Hematopoietic multipotent progenitor cell treated with erythropoietin and hydrocortisone succinate and interleukin-3 and kit ligand, for 4 days (in vitro differentiated cells): ENCODE measurements at regions not wholly inside any gene's neighbourhood (a gene's known extent, or its start where the extent isn't known, plus 50 kb on each side); places are given as distances from the start of the nearest gene placed in this dataset.
A peak's percentile ranks its signal among the peaks of the same experiment; 100 is the strongest.

Source experiments
- DNase-seq: peaks from one replicate; pipeline ENCODE4 v3.0.0-alpha.2; 2015

DNA sequence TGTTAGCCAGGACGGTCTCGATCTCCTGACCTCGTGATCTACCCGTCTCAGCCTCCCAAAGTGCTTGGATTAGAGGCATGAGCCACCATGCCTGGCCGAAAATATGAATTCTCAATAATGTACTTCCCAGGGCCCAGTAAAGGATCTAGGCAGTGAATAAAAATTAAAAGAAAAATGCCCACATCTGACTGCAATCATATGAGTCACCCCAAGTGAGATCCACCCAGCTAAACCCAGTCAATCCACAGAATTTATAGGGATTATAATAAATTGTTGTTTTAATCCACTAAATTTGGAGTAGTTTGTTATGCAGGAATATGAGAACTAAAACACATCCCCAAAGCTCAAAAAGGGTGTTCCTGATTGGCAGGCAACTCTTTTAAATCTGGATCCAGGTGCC is 93.5 kb upstream of the STK39 start:
- DNase-seq: no peak

DNA sequence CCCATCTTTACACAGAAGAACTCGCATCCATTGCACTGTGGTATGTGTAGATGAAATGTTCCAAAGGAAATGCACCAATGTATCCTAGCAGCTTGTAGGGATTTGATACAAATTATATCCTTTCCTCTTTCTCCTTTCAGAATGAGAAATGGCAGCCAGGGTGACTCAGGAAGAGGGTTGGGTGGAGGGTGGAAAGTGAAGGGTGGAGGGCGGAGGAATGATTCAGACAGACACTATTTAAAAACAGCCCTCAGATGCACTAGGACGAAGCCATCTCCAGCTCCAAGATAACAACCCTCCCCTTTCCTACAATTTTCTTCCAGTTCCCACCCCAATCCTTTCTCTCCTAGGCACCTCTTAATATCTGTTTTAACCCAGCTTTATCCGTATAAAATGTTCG is 96.2 kb upstream of the STK39 start:
- DNase-seq: no peak

DNA sequence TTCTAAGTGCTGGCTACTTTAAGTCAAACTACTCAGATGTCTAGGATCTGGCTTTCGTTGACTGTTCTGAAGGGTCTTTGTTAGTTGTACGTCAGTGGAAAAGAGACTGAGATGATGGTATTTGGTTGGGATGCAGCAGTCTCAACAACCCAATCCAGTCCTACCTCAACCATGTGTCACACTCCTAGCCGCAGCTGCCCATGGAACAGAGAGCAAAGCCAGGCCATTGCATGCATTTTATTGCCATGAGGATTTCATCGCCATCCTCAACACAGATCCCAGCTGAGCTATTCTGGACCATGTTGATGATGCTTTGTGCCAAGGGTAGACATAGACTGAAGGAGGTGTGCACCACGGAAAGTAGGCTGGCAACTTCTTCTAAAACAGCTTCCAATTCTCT is 97.3 kb upstream of the STK39 start:
- DNase-seq: no peak

DNA sequence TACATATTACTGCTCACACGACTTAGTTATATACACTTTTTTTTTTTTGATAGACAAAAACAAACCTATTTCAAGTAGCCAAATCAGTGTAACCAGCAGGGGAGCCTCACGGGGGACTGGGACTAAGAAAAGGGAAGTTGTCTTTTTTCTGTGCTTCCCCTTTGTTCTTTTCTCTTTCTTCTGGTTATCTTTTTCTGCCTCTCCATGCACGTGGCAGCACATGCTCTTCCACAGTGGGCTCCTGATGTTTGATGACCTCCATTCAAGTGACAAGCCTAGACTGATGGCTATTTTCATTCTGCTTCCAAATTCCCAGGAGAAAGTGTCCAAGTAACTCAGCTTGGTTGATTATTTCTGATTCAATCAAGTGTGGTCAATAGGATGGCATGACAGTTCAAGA is 98.2 kb upstream of the STK39 start:
- peak; percentile 76 for DNase-seq

DNA sequence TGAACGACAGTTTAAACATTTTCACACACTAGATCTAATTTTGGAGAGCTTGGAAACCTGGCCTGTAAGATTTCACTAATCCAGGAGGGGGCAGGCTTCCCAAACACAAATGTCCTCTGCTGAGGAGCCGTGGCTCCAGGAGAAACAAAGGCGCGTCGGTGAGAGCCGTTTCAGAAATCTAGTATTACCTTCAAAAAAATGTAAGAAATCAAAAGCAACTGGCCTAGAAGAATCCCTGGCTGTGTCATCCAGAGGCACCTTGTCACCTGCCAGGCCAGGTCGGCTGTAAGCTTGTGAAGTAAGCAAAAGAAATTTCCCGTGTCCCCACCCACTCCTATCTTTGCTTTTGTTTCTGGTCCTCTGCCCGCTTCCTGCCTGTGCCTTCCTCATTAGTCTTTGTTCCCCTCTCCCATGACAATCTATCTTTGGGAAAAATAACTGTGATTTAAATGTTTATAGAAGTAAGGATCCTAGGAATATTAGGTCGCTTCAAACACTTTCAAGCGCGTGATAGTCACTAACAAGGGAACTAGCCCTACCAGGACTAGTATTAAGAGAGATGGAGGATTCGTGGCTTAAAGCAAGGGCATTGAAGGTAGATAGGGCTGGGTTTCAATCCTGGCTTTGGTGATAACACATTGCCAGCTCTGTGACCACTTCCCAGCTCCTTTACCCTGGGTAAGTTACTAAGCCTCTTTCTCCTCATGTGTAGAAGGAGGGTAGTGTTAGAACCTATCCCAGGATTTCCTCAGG is 99.5 kb upstream of the STK39 start:
- peak; percentile 90 for DNase-seq

DNA sequence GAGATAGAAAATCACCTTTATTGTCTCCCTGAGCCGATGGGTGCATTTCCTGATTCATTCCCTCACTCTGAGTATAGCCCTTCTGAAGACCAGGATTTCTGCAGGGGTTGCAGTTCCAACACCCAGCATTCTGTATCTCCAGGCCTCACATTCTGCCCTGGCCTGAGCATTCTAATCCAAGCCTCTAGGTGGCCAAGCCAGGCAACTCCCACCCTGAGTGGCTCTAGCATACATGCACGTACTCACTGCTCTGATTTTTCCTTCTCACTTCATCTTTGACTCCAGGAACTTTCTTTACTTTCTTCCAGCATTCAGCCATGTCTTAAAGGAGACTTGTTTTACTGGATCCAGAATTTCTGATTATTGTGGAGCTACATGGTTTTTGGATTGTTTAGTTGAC is 100.7 kb upstream of the STK39 start:
- DNase-seq: peak; percentile 77

DNA sequence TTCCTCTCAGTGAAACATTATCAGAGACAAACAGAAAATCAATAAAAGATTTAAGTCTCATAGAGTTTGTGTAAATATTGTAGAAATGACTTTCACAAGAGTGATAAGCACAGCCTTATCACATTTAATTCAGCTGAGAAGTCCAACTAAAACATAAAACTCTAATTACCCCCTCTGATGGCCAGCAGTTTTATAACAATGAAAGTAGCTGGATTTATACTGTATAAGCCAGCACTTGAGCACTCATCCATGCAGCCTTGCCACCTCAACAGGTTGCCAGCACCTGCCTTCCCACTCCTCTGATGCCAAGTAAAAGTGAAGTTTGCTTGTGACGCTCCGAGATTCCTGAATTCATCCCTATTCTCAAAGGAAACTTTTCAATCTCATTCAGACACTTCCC is 103.0 kb upstream of the STK39 start:
- DNase-seq: peak; percentile 41

DNA sequence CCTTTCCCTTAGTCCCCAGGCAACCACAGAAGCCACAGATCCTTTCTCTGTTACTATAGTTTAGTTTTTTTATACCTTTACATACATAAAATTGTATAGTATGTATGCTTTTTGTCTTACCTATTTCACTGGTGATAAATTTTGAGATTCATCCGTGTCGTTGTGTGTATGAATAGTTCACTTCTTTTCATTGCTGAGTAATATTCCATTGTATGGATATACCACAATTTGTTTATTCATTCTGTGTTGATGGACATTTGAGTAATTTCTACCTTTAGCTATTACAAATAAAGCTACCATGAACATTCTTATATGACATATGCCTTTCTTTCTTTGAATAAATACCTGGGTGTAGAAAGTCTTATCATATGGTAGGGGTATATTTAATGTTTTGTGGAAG is 102.8 kb upstream of the CERS6 start:
- no peak for DNase-seq

DNA sequence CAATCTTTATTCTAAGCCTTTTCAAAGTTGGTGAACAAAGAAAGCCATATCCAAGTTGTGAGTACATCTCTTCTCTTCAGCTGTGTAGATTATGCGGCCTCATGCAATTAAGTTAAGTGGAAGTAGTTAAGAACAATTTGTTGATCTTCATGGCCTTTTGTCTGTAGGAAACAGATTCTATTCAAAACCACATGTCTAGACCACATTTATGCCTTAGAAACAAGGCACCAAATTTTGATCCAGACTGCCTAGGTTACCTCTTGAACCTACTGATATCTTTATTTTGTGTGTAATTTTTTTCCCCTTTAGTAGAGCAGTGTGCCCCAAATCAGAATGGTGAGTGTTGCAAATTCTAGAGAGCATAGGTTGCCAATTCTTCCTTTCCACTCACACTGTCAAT is 101.6 kb upstream of the CERS6 start:
- DNase-seq: peak; percentile 79

DNA sequence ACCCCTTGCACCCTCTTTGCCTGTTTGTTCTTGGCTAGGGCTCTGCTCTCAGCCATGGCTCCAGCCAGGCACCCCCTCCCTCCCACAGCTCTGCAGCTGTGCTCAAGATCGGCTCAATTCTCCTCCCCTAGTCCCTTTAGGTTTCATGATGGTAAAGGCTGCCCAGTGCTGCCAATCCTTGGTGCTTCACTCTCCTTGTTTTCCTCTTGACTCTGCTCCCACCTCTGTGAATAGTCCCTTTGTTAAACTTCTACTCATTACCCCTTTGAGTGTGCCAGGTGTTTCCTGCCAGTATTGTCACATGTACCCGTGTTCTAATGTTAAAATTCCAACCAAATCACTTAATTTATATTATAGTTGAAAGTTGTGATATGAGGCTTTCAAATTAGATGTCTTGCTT is 101.0 kb upstream of the CERS6 start:
- DNase-seq: no peak

DNA sequence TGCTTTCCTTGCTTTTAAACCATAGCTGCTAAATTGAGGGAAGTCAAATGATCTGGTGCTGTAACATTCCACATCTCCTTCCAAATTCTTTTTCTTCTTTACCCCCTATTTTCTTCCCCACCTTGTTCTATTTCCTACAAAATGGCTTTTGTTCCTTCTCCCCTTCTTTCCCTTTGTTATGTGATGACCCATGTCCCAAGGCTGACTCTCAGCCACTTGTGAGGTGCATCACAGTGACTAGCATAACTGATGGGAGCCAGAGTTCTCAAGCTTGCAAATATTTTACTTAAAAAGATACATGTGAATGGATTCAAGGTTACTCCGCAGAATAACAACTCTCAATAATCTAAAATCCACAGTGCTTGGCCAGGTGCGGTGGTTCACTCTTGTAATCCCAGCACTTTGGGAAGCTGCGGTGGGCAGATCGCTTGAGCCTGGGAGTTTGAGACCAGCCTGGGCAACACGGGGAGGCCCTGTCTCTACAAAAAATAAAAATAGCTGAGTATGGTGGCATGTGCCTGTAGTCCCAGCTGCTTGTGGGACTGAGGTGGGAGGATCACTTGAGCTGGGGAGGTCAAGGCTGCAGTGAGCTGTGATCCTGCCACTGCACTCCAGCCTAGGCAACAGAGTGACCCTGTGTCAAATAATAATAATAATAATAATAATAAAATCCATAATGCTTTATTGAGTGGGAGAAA is 100.1 kb upstream of the CERS6 start:
- DNase-seq: no peak

DNA sequence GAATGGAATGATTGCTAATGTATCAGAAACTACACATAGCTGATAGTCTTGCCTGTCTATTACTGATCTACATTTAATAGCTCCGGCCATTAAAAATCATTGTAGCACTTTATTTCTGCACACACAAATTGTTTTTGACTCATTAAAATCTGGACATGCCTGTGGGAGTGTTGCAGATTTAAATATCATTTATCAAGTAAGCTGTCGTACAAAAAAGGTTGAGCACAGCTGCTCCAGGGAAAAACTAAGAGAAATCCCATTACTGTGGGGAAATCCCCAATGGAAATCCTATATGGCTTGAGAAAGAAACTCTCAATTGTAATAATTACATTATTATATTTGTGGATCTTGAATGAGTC is 99.6 kb upstream of the CERS6 start:
- DNase-seq: no peak

DNA sequence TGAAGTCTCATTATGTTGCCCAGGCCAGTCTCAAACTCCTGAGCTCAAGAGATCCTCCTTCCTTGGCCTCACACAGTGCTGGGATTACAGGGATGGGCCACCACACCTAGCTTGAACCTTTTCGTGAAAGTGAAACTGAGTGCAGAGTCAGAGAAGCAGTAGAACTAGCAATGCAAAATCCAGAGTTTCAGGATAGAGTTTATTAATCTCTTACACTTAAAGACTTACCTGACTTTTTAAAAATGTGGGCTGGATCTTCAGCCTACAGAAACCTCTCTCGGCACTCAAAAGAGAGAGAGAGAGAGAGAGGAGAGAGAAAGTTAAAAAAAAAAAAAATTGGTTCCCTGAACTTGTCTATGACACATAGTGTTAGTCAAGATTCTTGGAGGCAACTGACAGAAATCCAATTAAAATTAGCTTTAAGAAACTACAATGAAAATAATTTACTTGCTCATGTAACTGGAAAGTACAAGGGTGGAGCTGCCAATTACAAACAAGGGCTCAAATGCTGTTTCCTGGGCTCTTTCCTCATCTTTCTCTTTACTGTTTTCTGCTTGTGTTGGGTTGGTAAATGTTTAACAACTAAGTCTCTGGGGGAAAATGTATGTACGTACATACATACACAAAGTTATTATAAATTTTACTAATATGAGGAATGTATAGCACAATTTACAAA is 98.1 kb upstream of the CERS6 start:
- no peak for DNase-seq

DNA sequence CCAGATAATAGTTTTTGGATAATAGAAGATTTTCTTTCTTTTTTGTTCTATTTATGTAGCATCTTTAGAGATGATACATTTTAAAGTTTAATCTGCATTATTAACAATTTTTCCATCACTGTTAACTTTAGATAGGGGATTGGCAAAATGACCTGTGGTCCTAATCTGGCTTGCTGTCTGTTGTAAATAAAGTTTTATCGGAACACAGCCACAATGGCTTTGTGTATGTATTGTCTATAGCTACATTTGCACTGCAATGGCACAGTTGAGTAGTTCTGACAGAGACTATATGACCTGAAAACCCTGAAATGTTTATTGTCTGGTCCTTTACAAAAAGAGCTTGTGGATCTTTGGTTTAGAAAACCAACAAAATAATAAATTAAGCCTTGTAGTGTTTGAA is 97.0 kb upstream of the CERS6 start:
- DNase-seq: no peak

DNA sequence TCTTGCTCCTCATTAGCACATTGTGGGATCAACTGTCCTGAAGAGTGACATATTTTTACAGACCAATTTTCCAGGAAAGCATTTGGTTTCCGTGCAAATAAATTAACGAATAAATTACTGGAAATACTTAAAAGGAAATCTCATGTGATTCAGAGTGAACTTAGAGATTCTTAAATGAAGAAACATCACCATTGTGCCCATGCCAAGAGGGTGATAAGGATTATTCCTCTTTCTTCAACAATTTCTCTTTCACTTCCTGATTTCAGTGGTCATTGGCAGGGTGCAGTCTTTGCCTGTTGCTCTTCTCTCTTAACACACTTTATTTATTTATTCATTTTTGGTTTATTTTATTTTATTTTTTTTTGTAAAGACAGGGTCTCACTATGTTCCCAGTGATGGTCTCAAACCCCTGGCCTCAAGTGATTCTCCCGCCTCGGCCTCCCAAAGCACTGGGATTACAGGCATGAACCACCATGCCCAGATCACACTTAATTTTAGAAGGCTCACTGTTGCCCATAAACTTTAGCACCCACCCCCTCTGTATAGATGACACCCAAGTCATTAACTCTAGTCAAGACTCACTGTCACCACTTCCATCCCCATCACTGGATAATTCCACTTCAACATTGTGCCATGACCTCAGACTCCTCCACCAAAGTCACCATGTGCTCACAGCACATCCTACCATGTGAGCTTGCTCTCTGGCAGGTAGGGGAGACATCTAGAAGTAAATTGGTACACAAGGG is 92.6 kb upstream of the CERS6 start:
- peak; percentile 51 for DNase-seq

DNA sequence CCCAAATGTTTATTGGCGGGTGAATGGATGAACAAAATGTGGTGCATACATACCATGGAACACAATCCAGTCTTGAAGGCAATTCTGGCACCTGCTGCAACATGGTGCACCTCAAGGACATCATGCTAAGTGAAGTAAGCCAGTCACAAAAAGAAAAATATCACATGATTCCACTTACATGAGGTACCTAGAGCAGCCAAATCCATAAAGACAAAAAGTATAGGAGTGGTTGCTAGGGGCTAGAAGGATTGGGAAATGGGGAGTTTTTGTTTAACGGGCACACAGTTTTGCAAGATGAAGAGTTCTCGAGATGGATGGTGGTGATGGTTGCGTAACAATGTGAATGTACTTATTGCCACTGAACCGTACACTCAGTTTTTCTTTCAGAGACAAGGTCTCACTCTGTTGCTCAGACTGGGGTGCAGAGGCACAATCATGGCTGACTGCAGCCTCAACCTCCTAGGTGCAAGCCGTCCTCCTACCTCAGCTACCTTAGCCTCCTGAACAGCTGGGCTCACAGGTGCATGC is 90.9 kb upstream of the CERS6 start:
- DNase-seq: no peak

DNA sequence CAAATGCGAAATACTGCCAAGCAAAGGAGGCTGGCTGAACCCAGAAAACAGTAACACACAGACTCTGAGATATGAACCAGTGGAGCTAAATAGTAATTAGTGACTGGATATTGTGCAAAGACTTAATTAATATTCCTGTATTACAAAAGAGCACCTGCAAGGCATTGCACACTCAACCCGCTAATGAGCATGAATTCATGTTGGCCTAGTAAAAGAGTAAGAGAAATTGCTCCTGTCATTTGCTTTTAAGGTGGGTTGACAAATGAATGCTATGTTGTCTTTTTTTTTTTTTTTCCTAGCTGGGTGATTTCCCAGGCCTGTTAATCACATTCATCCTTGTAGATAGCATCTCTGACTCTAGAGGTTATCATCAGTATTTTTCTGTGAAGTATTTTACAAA is 87.0 kb upstream of the CERS6 start:
- DNase-seq: no peak

DNA sequence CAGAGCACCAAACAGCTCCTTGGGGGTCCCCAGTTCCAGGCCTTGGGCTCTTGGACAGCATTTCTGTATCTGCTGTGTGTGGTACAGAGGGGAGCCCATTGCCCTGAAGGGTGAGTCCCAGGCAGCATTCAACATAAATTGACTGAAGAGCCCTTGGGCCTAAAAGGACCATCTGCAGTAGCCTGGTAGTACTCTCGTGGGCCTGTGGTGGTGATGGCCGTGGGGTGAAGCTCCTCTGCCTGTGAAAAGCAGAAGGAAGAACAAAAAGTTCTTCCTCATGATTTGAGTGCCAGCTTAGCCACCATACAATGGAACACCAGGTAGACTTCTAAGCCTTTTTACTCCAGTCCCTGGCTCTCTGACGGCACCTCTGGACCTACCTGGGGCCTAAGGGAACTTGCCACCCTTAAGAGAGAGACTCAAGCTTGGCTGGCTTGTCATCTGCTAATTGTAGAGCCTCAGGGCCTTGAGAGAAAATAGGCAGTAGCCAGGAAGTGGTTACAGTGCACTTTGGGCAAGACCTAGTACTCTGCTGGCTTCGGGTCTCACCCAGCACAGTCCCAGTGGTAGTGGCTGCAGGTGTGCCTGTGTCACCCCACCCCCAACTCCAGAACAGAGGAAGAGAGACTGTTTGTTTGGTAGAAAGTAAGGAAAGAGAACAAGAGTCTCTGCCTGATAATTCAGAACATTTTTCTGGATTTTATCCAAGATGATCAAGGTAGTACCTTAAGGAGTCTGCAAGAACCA is 84.6 kb upstream of the CERS6 start:
- DNase-seq: peak; percentile 15

DNA sequence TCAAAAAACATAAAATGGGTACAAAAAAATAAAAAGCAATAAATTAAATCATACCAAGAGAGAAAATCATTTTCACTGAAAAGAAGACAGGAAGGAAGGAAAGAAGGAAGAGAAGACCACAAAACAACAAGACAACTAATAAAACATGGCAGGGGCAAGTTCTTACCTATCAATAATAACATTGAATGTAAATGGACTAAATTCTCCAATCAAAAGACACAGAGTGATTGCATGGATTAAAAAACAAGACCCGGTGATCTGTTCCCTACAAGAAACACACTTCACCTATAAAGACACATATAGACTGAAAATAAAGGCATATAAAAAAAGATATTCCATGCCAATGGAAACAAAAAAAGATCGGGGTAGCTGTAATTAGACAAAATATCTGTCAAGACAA is 82.6 kb upstream of the CERS6 start:
- DNase-seq: no peak

DNA sequence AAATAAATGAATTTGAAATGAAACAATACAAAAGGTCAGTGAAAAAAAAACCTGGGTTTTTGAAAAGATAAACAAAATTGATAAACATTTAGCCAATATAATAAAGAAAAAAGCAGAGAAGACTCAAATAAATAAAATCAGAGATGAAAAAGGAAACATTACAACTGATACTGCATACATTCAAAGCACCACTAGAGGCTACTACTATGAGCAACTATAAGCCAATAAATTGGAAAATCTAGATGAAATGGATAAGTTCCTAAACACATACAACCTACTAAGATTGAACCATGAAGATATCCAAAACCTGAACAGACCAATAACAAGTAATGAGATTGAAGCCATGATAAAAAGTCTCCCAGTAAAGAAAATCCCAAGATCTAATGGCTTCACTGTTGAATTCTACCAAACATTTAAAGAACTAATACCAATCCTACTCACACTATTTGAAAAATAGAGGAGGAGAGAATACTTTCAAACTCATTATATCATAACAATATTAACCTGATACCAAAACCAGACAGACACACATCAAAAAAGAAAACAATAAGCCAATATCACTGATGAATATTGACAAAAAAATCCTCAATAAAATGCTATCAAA is 80.8 kb upstream of the CERS6 start:
- DNase-seq: no peak

DNA sequence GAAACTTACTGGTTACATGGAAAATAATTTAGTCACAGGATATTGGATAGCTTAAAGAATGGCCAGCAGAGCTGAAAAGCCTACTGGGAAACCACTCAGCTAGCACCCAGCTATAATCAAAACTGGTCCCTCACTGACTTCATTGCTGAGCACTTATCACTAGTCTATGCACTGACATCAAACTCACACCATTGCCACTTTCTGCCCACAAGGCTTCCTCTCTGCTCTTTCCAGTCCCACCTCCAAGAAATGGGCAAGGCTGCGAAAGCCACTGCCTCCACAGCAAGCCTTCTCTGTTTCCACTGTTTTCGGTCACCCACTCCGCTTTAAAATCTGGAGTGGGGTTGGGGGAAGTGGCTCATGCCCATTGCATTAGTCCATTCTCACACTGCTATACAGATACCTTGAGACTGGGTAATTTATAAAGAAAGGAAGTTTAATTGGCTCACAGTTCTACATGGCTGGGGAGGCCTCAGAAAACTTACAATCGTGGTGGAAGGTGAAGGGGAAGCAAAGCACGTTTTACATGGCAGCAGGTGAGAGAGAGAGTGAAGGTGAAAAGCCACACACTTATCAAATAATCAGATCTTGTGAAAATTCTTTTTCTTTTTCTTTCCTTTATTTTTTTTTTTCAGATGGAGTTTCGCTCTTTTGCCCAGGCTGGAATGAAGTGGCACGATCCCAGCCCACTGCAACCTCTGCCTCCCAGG is 77.0 kb upstream of the CERS6 start:
- DNase-seq: no peak

DNA sequence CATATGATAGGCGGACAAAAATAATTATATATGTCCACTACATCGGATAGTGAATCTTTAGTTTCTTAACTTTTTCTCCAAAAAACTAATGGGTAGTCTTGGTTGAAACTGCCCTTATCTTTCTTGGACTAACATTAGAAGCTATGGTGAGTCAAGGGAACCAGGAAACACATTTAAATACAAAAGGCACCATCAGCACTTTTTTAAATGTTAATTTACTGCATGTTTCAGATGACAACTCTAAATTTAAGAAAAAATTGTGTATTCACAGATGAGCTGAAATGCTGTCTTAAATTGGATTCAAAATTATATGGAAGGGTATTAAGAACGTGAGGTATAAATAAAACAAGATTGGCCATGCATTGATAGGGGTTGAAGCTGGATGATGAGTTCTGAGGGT is 75.6 kb upstream of the CERS6 start:
- no peak for DNase-seq
